Caco-2 (cell line): ENCODE measurements at regions not wholly inside any gene's neighbourhood (a gene's known extent, or its start where the extent isn't known, plus 50 kb on each side); places are given as distances from the start of the nearest gene placed in this dataset.

Source experiments
- BruUV-seq: library from RNA; stranded (reverse); fragments of 400-500 nt; replicated peaks from 2 replicates; lab custom pipeline; 2021; lab: Mats Ljungman, UMichigan
- CTCF ChIA-PET: fragments of 300-600 bp; sonication (Branson Sonifier 250); formaldehyde crosslinking; loops from one replicate; lab custom pipeline; 2022; ENCODE audit warnings: antibody characterized with exemption; lab: Charles Lee
- POLR2A ChIA-PET: fragments of 300-600 bp; sonication (Branson Sonifier 250); formaldehyde crosslinking; loops from one replicate; lab custom pipeline; 2022; ENCODE audit warnings: antibody characterized with exemption; lab: Charles Lee
- DNase-seq, 2 experiments: peaks; one replicate each; pipeline versions ENCODE4 v3.0.0 to v3.0.0-alpha.2; 2020 to 2022
- H3K27me3 ChIP-seq: replicated peaks from 2 replicates; pipeline ENCODE4 v1.6.0; 2011; ENCODE audit warnings: low read length; ENCODE audit not compliant: control insufficient read depth, insufficient read depth
- H3K36me3 ChIP-seq: 2 replicates; pipeline ENCODE4 v1.5.1; 2011; ENCODE audit warnings: low read length; ENCODE audit not compliant: control insufficient read depth, insufficient read depth
- H3K4me1 ChIP-seq: fragments of 250-450 bp; sonication (Bioruptor Pico); 2 replicates; pipeline ENCODE4 v1.5.1; 2020; ENCODE audit warnings: mild to moderate bottlenecking
- H3K4me3 ChIP-seq: 2 replicates; pipeline ENCODE4 v1.5.1; 2011; ENCODE audit warnings: low read depth, mild to moderate bottlenecking, control low read depth, low read length
- H3K9me3 ChIP-seq: fragments of 250-450 bp; sonication (Bioruptor Pico); 2 replicates; pipeline ENCODE4 v1.5.1; 2020; ENCODE audit warnings: mild to moderate bottlenecking, moderate library complexity
- H3K27ac Mint-ChIP-seq: one replicate; pipeline ENCODE4 v1.8.0; 2022; ENCODE audit warnings: mixed read lengths; ENCODE audit not compliant: unreplicated experiment
- H3K27me3 Mint-ChIP-seq: one replicate; pipeline ENCODE4 v1.8.0; 2022; ENCODE audit warnings: mixed read lengths; ENCODE audit not compliant: insufficient read depth, unreplicated experiment
- H3K36me3 Mint-ChIP-seq: one replicate; pipeline ENCODE4 v1.8.0; 2022; ENCODE audit warnings: mild to moderate bottlenecking, mixed read lengths; ENCODE audit not compliant: insufficient read depth, unreplicated experiment
- H3K4me1 Mint-ChIP-seq: one replicate; pipeline ENCODE4 v1.8.0; 2022; ENCODE audit warnings: low read depth, mixed read lengths; ENCODE audit not compliant: unreplicated experiment
- H3K4me3 Mint-ChIP-seq: one replicate; pipeline ENCODE4 v1.8.0; 2022; ENCODE audit warnings: mild to moderate bottlenecking, moderate library complexity, mixed read lengths; ENCODE audit not compliant: unreplicated experiment
- H3K9me3 Mint-ChIP-seq: one replicate; pipeline ENCODE4 v1.8.0; 2022; ENCODE audit warnings: mixed read lengths; ENCODE audit not compliant: unreplicated experiment
- intact Hi-C: fragments of 100-400 bp; cut with micrococcal nuclease; formaldehyde crosslinking; loops from one replicate; pipeline ENCODE4 v1.10.0; 2022; ENCODE audit not compliant: unreplicated experiment
- TF ChIP-seq, protein P1 (sequence below), 2 experiments: fragments of 200-600 bp in 1 of 2; IDR thresholded peaks; 1 replicate in 1 of 2; 2 replicates in 1 of 2; pipeline versions ENCODE4 v1.5.1 to v1.8.0; 2011 to 2022; ENCODE audit warnings: antibody characterized with exemption in 1 of 2, control low read depth in 1 of 2, inconsistent platforms in 1 of 2, low read depth in 1 of 2, low read length in 1 of 2, mild to moderate bottlenecking in 1 of 2, moderate library complexity in 1 of 2; ENCODE audit not compliant: insufficient read depth in 1 of 2, severe bottlenecking in 1 of 2, unreplicated experiment in 1 of 2

DNA sequence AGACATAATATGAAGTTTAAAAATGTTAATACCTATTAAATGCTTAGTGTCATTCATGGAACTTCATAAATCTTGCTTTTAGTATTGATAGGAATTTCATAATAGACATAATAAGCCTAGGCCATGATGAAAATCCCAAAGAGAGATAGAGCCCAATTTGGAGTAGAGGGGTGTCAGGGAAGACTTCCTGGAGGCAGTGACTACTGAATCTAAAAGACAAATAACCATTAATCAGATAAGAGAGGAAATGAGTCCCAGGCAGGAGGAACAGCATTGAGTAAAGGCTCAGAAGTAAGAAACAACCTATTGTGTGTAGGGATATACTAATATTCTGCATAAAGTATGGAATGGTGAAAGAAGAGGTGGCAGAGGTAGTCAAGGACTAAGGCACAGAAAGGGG is 126.9 kb upstream of the MRPS22 start:
- H3K4me3 ChIP-seq: no peak overlapping the region
- intact Hi-C loops: no loop called here
- Mint-ChIP-seq H3K4me3 (no peak overlapping the region), H3K36me3 (no peaks in the 10 kb centered on the region), H3K4me1 (no peaks in the 10 kb centered on the region), H3K27me3 (peaks cover 10% of the 10 kb centered on the region), H3K27ac (no peak overlapping the region), H3K9me3 (no peaks in the 10 kb centered on the region)
- no peaks in the 10 kb centered on the region for H3K27me3 ChIP-seq
- ChIA-PET CTCF (no interaction called here), POLR2A (no interaction called here)
- 0 out of 2 replicates have a peak, but pooled peaks cover under 1% of the 10 kb centered on the region for H3K9me3 ChIP-seq
- TF ChIP-seq, protein P1, sequence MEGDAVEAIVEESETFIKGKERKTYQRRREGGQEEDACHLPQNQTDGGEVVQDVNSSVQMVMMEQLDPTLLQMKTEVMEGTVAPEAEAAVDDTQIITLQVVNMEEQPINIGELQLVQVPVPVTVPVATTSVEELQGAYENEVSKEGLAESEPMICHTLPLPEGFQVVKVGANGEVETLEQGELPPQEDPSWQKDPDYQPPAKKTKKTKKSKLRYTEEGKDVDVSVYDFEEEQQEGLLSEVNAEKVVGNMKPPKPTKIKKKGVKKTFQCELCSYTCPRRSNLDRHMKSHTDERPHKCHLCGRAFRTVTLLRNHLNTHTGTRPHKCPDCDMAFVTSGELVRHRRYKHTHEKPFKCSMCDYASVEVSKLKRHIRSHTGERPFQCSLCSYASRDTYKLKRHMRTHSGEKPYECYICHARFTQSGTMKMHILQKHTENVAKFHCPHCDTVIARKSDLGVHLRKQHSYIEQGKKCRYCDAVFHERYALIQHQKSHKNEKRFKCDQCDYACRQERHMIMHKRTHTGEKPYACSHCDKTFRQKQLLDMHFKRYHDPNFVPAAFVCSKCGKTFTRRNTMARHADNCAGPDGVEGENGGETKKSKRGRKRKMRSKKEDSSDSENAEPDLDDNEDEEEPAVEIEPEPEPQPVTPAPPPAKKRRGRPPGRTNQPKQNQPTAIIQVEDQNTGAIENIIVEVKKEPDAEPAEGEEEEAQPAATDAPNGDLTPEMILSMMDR (IDR thresholded peaks at IDR 0.05; ENCODE audit: insufficient read depth in 1 of 2, low read depth in 1 of 2, low read length in 1 of 2, severe bottlenecking in 1 of 2, unreplicated experiment in 1 of 2): no peak
- H3K36me3 ChIP-seq: no peaks in the 10 kb centered on the region
- no peak for DNase-seq
- H3K4me1 ChIP-seq: no peaks in the 10 kb centered on the region
- no TSS peak for BruUV-seq

DNA sequence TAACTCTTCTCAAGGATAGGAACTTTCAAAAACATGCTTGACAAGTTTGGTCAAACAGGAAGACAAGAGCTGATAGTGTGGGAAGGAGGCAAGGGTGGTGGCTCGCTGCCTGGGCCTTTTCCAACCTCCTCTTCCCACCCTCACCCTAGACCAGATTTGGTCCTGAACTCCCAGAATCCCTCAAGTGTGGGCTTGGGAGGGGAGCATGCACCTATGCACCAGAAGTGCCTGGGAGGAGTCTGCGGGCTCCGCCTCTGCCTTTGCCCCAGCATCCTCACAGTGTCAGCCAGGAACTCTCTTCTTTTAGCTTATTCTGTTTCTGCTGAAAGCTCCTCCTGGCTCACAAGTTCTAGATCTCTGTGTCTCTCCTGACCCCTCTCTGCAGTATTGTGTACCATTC is 126.2 kb upstream of the MRPS22 start:
- no peak for DNase-seq
- Mint-ChIP-seq H3K4me3 (no peak overlapping the region), H3K27ac (no peak overlapping the region), H3K4me1 (no peaks in the 10 kb centered on the region), H3K27me3 (peaks cover 10% of the 10 kb centered on the region), H3K36me3 (no peaks in the 10 kb centered on the region), H3K9me3 (no peaks in the 10 kb centered on the region)
- Histone ChIP-seq H3K27me3 (no peaks in the 10 kb centered on the region), H3K36me3 (no peaks in the 10 kb centered on the region), H3K9me3 (no peaks in the 10 kb centered on the region), H3K4me3 (no peak overlapping the region), H3K4me1 (no peaks in the 10 kb centered on the region)
- ChIA-PET POLR2A (no interaction called here), CTCF (no interaction called here)
- TF ChIP-seq, protein P1 (IDR thresholded peaks at IDR 0.05; ENCODE audit: insufficient read depth in 1 of 2, low read depth in 1 of 2, low read length in 1 of 2, severe bottlenecking in 1 of 2, unreplicated experiment in 1 of 2): no peak
- intact Hi-C loops: no loop called here
- BruUV-seq: no TSS peak

DNA sequence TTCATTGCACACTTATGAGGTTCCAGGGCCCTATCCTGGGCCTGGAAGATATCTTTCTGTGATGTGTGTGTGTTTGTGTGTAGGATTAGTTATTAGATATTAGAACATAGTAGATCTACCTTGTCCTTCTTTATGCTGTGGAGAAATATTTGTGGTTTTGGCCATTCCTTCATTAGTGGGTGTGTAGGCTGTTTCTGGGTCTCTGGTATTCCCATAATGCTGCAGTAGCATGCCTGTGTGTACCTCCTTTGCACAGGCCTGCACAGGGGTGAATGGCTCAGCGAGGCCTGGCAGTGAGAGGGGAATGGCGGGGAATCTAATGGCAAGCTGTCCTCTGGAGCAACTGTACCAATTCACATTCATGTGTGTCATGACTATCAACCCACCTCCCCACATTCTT is 125.8 kb upstream of the MRPS22 start:
- TF ChIP-seq, protein P1 (IDR thresholded peaks at IDR 0.05; ENCODE audit: insufficient read depth in 1 of 2, low read depth in 1 of 2, low read length in 1 of 2, severe bottlenecking in 1 of 2, unreplicated experiment in 1 of 2): no peak
- no peak overlapping the region for H3K27ac Mint-ChIP-seq
- H3K27me3 Mint-ChIP-seq: peaks cover 10% of the 10 kb centered on the region
- H3K4me1 ChIP-seq: no peaks in the 10 kb centered on the region
- CTCF ChIA-PET: no interaction called here
- intact Hi-C loops: no loop called here
- no peak overlapping the region for H3K4me3 Mint-ChIP-seq
- no peaks in the 10 kb centered on the region for H3K36me3 ChIP-seq
- no peaks in the 10 kb centered on the region for H3K9me3 Mint-ChIP-seq
- no peak for DNase-seq
- no peak overlapping the region for H3K4me3 ChIP-seq
- no peaks in the 10 kb centered on the region for H3K9me3 ChIP-seq
- H3K36me3 Mint-ChIP-seq: no peaks in the 10 kb centered on the region
- no TSS peak for BruUV-seq
- H3K27me3 ChIP-seq: no peaks in the 10 kb centered on the region
- POLR2A ChIA-PET: no interaction called here
- no peaks in the 10 kb centered on the region for H3K4me1 Mint-ChIP-seq
